ENCODE measurements at regions not wholly inside any gene's neighbourhood (a gene's known extent, or its start where the extent isn't known, plus 50 kb on each side); places are given as distances from the start of the nearest gene placed in this dataset.

DNA sequence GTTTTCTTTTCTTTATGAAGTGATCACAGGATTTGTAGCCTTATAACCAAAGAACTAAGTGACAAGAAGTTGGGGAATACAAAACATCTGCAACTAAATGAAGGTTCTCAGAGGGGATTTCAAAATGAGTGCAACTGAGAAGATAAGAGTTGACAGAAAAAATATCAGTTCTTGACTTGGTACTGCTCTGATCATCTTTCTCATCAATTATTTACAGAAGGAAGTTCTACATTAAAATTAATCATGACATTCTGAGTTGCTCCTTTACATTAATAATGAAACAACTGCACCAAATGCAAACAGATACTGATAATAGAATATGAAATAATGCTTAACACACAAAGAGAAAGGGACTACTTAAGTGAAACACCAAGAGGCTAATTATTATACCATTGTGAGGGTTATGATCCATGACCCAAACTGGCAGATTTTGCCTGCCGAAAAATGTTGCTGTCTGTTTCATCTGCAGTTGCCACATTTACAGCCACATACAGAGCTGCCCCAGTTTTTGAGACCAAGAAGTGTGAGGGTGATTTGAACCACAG is 561.9 kb upstream of the ANO5 start:
- CTCF ChIA-PET = no interaction called here
- no peak overlapping the region for H3K4me3 ChIP-seq
- H3K27ac ChIP-seq = no peak overlapping the region
- FAIRE-seq = no peak
- WGBS (ENCODE audit: missing lambda C conversion rate) = 39% methylated on average over 1 of the region's 1 CpG
- POLR2A ChIA-PET = no interaction called here
- TF ChIP-seq RAD21 (conservative IDR thresholded peaks at IDR 0.05 in 1 of 2, IDR thresholded peaks at IDR 0.05 in 1 of 2) (no peak), RCOR1 (IDR thresholded peaks at IDR 0.05; ENCODE audit: low read depth, low read length) (no peak), HOXB13 (CRISPR knock-in tag; IDR thresholded peaks at IDR 0.05; ENCODE audit: low read depth) (no peak), FOSB (CRISPR knock-in tag; IDR thresholded peaks at IDR 0.05) (no peak), RFX5 (IDR thresholded peaks at IDR 0.05) (no peak), MAZ (IDR thresholded peaks at IDR 0.05; ENCODE audit: borderline replicate concordance, low read depth, low read length) (no peak), MAFK (IDR thresholded peaks at IDR 0.05; ENCODE audit: partially characterized antibody) (no peak), CHD2 (IDR thresholded peaks at IDR 0.05; ENCODE audit: low read length, partially characterized antibody) (no peak), TFCP2L1 (CRISPR knock-in tag; IDR thresholded peaks at IDR 0.05) (no peak), SREBF2 (IDR thresholded peaks at IDR 0.05) (no peak), CHD4 (IDR thresholded peaks at IDR 0.05; ENCODE audit: borderline replicate concordance) (no peak), RNF2 (IDR thresholded peaks at IDR 0.05; ENCODE audit: borderline replicate concordance, low read depth) (no peak), ZFP36 (IDR thresholded peaks at IDR 0.05; ENCODE audit: borderline replicate concordance, partially characterized antibody) (no peak), CBX2 (IDR thresholded peaks at IDR 0.05; ENCODE audit: borderline replicate concordance, low read depth) (no peak), NFE2L2 (conservative IDR thresholded peaks at IDR 0.05; ENCODE audit: low read length) (no peak)
- TF ChIP-seq, protein P1, sequence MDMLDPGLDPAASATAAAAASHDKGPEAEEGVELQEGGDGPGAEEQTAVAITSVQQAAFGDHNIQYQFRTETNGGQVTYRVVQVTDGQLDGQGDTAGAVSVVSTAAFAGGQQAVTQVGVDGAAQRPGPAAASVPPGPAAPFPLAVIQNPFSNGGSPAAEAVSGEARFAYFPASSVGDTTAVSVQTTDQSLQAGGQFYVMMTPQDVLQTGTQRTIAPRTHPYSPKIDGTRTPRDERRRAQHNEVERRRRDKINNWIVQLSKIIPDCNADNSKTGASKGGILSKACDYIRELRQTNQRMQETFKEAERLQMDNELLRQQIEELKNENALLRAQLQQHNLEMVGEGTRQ (IDR thresholded peaks at IDR 0.05) = no peak
- TF ChIP-seq, protein P2, sequence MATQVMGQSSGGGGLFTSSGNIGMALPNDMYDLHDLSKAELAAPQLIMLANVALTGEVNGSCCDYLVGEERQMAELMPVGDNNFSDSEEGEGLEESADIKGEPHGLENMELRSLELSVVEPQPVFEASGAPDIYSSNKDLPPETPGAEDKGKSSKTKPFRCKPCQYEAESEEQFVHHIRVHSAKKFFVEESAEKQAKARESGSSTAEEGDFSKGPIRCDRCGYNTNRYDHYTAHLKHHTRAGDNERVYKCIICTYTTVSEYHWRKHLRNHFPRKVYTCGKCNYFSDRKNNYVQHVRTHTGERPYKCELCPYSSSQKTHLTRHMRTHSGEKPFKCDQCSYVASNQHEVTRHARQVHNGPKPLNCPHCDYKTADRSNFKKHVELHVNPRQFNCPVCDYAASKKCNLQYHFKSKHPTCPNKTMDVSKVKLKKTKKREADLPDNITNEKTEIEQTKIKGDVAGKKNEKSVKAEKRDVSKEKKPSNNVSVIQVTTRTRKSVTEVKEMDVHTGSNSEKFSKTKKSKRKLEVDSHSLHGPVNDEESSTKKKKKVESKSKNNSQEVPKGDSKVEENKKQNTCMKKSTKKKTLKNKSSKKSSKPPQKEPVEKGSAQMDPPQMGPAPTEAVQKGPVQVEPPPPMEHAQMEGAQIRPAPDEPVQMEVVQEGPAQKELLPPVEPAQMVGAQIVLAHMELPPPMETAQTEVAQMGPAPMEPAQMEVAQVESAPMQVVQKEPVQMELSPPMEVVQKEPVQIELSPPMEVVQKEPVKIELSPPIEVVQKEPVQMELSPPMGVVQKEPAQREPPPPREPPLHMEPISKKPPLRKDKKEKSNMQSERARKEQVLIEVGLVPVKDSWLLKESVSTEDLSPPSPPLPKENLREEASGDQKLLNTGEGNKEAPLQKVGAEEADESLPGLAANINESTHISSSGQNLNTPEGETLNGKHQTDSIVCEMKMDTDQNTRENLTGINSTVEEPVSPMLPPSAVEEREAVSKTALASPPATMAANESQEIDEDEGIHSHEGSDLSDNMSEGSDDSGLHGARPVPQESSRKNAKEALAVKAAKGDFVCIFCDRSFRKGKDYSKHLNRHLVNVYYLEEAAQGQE (IDR thresholded peaks at IDR 0.05) = no peak
- TF ChIP-seq, protein P3, sequence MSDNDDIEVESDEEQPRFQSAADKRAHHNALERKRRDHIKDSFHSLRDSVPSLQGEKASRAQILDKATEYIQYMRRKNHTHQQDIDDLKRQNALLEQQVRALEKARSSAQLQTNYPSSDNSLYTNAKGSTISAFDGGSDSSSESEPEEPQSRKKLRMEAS (IDR thresholded peaks at IDR 0.05) = no peak
- ATAC-seq = no peak
- H3K4me2 ChIP-seq = no peak overlapping the region
- H3K9me3 ChIP-seq = no peaks in the 10 kb centered on the region
- no peaks in the 10 kb centered on the region for H3K4me1 ChIP-seq
- DNase-seq (ENCODE audit: low read depth in 1 of 2, low spot score in 1 of 2) = no peak

DNA sequence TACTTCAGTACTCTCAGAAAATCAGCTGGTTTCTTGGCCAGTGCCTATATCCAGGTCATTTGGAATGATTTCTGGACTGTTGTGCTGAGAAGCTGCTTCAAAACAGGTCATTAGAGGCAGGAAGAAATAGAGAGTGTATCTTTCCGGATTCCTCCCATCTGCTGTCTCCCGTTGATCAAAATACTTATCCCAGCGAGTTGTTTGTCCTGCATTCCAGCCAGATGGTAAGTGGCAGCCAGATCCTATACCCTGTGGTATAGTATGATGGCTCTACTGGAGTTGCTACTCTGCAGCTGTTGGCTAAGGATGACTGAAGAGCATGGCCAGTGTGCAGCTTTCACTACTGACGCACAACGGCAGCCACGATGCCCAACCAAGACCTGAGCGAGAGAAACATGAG is 560.9 kb upstream of the ANO5 start:
- Histone ChIP-seq H3K4me2 (no peak overlapping the region), H3K27ac (no peak overlapping the region), H3K9me3 (no peaks in the 10 kb centered on the region), H3K4me1 (no peaks in the 10 kb centered on the region), H3K4me3 (no peak overlapping the region)
- ATAC-seq = no peak
- ChIA-PET CTCF (no interaction called here), POLR2A (no interaction called here)
- FAIRE-seq = no peak
- DNase-seq (ENCODE audit: low read depth in 1 of 2, low spot score in 1 of 2) = no peak
- WGBS (ENCODE audit: missing lambda C conversion rate) = 33% methylated on average over 7 of the region's 7 CpGs
- TF ChIP-seq SMC3 (IDR thresholded peaks at IDR 0.05) (no peak), ZC3H11A (IDR thresholded peaks at IDR 0.05) (no peak), NR3C1 (IDR thresholded peaks at IDR 0.05) (no peak), HOXA7 (CRISPR knock-in tag; IDR thresholded peaks at IDR 0.05) (no peak), ZNF302 (CRISPR knock-in tag; IDR thresholded peaks at IDR 0.05) (no peak), JUN (IDR thresholded peaks at IDR 0.05) (no peak), CHD2 (IDR thresholded peaks at IDR 0.05; ENCODE audit: low read length, partially characterized antibody) (no peak), RARB (CRISPR knock-in tag; IDR thresholded peaks at IDR 0.05) (no peak), ESRRA (IDR thresholded peaks at IDR 0.05; ENCODE audit: borderline replicate concordance, low read length) (no peak), PHF8 (IDR thresholded peaks at IDR 0.05; ENCODE audit: borderline replicate concordance, low read depth) (no peak), RAD21 (conservative IDR thresholded peaks at IDR 0.05 in 1 of 2, IDR thresholded peaks at IDR 0.05 in 1 of 2) (no peak), ZFP36 (IDR thresholded peaks at IDR 0.05; ENCODE audit: borderline replicate concordance, partially characterized antibody) (no peak), HDAC2 (IDR thresholded peaks at IDR 0.05) (no peak)
- TF ChIP-seq, protein P4, sequence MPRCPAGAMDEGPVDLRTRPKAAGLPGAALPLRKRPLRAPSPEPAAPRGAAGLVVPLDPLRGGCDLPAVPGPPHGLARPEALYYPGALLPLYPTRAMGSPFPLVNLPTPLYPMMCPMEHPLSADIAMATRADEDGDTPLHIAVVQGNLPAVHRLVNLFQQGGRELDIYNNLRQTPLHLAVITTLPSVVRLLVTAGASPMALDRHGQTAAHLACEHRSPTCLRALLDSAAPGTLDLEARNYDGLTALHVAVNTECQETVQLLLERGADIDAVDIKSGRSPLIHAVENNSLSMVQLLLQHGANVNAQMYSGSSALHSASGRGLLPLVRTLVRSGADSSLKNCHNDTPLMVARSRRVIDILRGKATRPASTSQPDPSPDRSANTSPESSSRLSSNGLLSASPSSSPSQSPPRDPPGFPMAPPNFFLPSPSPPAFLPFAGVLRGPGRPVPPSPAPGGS (IDR thresholded peaks at IDR 0.05) = no peak
- TF ChIP-seq, protein P5, sequence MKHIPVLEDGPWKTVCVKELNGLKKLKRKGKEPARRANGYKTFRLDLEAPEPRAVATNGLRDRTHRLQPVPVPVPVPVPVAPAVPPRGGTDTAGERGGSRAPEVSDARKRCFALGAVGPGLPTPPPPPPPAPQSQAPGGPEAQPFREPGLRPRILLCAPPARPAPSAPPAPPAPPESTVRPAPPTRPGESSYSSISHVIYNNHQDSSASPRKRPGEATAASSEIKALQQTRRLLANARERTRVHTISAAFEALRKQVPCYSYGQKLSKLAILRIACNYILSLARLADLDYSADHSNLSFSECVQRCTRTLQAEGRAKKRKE (CRISPR knock-in tag; IDR thresholded peaks at IDR 0.05; ENCODE audit: low read depth) = no peak
- TF ChIP-seq, protein P6, sequence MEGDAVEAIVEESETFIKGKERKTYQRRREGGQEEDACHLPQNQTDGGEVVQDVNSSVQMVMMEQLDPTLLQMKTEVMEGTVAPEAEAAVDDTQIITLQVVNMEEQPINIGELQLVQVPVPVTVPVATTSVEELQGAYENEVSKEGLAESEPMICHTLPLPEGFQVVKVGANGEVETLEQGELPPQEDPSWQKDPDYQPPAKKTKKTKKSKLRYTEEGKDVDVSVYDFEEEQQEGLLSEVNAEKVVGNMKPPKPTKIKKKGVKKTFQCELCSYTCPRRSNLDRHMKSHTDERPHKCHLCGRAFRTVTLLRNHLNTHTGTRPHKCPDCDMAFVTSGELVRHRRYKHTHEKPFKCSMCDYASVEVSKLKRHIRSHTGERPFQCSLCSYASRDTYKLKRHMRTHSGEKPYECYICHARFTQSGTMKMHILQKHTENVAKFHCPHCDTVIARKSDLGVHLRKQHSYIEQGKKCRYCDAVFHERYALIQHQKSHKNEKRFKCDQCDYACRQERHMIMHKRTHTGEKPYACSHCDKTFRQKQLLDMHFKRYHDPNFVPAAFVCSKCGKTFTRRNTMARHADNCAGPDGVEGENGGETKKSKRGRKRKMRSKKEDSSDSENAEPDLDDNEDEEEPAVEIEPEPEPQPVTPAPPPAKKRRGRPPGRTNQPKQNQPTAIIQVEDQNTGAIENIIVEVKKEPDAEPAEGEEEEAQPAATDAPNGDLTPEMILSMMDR (IDR thresholded peaks at IDR 0.05) = no peak

Measured in A549 (cell line).